Loucy (cell line): ENCODE measurements at regions not wholly inside any gene's neighbourhood (a gene's known extent, or its start where the extent isn't known, plus 50 kb on each side); places are given as distances from the start of the nearest gene placed in this dataset.

Source experiments
- H2AFZ ChIP-seq: fragments of 200-600 bp; sonication (generic); 2 replicates; pipeline ENCODE4 v1.6.0; 2016; ENCODE audit warnings: antibody characterized with exemption, mild to moderate bottlenecking, low read length, moderate library complexity
- H3F3A ChIP-seq: fragments of 200-600 bp; 2 replicates; pipeline ENCODE4 v1.6.0; 2016; ENCODE audit warnings: antibody characterized with exemption, low read depth, mild to moderate bottlenecking
- H3K27me3 ChIP-seq: fragments of 200-600 bp; sonication (generic); 2 replicates; pipeline ENCODE4 v1.6.1; 2014; ENCODE audit warnings: low read length, mild to moderate bottlenecking; ENCODE audit not compliant: insufficient read depth, poor library complexity, severe bottlenecking
- H3K36me3 ChIP-seq: fragments of 200-600 bp; sonication (generic); 2 replicates; pipeline ENCODE4 v1.6.1; 2016; ENCODE audit warnings: low read length; ENCODE audit not compliant: insufficient read depth
- H3K4me1 ChIP-seq: fragments of 200-600 bp; sonication (generic); 2 replicates; pipeline ENCODE4 v1.5.1; 2014; ENCODE audit warnings: low read length, mild to moderate bottlenecking; ENCODE audit not compliant: insufficient read depth, poor library complexity, severe bottlenecking
- H3K4me2 ChIP-seq: fragments of 200-600 bp; sonication (generic); 2 replicates; pipeline ENCODE4 v1.6.0; 2014; ENCODE audit warnings: antibody characterized with exemption, low read length, low read depth, mild to moderate bottlenecking; ENCODE audit not compliant: poor library complexity, severe bottlenecking
- H3K4me3 ChIP-seq: fragments of 200-600 bp; sonication (generic); 2 replicates; pipeline ENCODE4 v1.5.1; 2014; ENCODE audit warnings: low read length, mild to moderate bottlenecking, mixed read lengths; ENCODE audit not compliant: poor library complexity, severe bottlenecking
- H3K79me2 ChIP-seq: fragments of 200-600 bp; sonication (generic); 2 replicates; pipeline ENCODE4 v1.6.1; 2014; ENCODE audit warnings: low read length; ENCODE audit not compliant: insufficient read depth
- H3K9ac ChIP-seq: fragments of 200-600 bp; sonication (generic); 2 replicates; pipeline ENCODE4 v1.6.0; 2014; ENCODE audit warnings: mild to moderate bottlenecking, low read depth, low read length, moderate library complexity; ENCODE audit not compliant: poor library complexity, severe bottlenecking
- H3K9me2 ChIP-seq: fragments of 200-600 bp; sonication (generic); replicated peaks from 2 replicates; pipeline ENCODE4 v1.6.1; 2016; ENCODE audit warnings: low read depth, low read length, mixed read lengths
- H3K9me3 ChIP-seq: fragments of 200-600 bp; sonication (generic); 2 replicates; pipeline ENCODE4 v1.6.1; 2014; ENCODE audit warnings: mild to moderate bottlenecking, antibody characterized with exemption, low read length, low read depth; ENCODE audit not compliant: insufficient read depth
- H4K20me1 ChIP-seq: fragments of 200-600 bp; sonication (generic); 2 replicates; pipeline ENCODE4 v1.6.0; 2014; ENCODE audit warnings: antibody characterized with exemption, low read length, mild to moderate bottlenecking; ENCODE audit not compliant: insufficient read depth, poor library complexity, severe bottlenecking
- CTCF ChIP-seq: fragments of 200-600 bp; sonication (generic); conservative IDR thresholded peaks from 2 replicates; pipeline ENCODE4 v1.5.1; 2014; ENCODE audit warnings: mild to moderate bottlenecking, antibody characterized with exemption, low read length
- EZH2phosphoT487 ChIP-seq: fragments of 200-600 bp; IDR thresholded peaks from 2 replicates; pipeline ENCODE4 v1.6.1; 2018; ENCODE audit warnings: antibody characterized with exemption, mild to moderate bottlenecking, moderate library complexity, borderline replicate concordance

DNA sequence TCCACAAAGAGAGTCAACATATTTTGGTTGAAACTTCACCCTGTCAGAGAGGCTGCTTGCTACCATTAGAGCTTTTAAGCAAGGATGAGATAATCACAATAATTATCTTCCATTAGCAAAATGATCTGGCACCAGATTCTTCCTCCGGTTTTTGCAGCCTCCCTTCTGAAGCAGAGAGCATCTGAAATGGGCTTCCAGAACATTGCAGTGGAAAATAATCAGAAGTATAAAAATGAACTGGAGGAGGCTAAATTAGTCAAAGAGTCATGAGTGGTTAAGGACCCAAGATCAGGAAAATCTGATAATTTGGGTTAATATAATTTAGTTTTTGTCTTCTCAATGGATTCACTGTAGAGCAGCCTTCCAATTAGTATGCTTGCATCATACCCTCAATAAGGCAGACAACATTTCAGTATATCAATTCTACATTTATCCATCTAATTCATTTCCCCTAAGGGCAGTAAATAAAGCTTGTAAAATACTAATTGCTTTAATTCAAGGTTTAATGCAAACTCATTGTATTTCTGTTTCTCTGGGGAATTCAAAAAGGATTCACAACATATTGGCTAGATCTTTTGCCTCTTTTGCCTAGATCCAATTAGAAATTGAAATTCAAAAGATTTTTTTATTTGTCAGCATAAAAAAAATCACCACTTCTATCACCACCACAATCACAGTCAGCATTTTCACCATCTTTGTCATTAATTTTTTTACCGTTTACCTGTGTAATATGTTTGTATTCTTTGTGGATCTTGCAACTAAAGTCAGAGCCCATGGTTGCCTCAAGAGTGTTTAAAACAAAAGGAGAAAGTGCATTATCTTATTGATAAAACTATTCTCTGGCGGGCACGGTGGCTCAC lies 537.2 kb upstream of the DCC start:
- no peaks in the 10 kb centered on the region for H4K20me1 ChIP-seq
- no peaks in the 10 kb centered on the region for H3K9me3 ChIP-seq
- H3F3A ChIP-seq, result no peaks in the 10 kb centered on the region
- H2AFZ ChIP-seq, result no peak overlapping the region
- no peak overlapping the region for H3K4me2 ChIP-seq
- no peaks in the 10 kb centered on the region for H3K79me2 ChIP-seq
- TF ChIP-seq CTCF (no peak), EZH2phosphoT487 (no peak)
- no peak overlapping the region for H3K4me3 ChIP-seq
- H3K9me2 ChIP-seq, result no peaks in the 10 kb centered on the region; the same call in 1 of the 2 replicates
- H3K4me1 ChIP-seq, result no peaks in the 10 kb centered on the region
- H3K36me3 ChIP-seq, result no peaks in the 10 kb centered on the region
- H3K9ac ChIP-seq, result no peak overlapping the region
- no peaks in the 10 kb centered on the region for H3K27me3 ChIP-seq

- Histone ChIP-seq H3K9me3 (no peaks in the 10 kb centered on the region), H3F3A (no peaks in the 10 kb centered on the region), H3K27me3 (no peaks in the 10 kb centered on the region), H3K36me3 (no peaks in the 10 kb centered on the region), H3K9me2 (no peaks in the 10 kb centered on the region; the same call in 1 of the 2 replicates), H2AFZ (no peak overlapping the region), H3K4me2 (no peak overlapping the region), H3K9ac (no peak overlapping the region), H4K20me1 (no peaks in the 10 kb centered on the region), H3K79me2 (no peaks in the 10 kb centered on the region), H3K4me1 (no peaks in the 10 kb centered on the region), H3K4me3 (no peak overlapping the region)
- TF ChIP-seq EZH2phosphoT487 (no peak), CTCF (no peak)
These were observed 532.7 kb upstream of the DCC start for GRCh38 chr18:51807336-51807735.

DNA sequence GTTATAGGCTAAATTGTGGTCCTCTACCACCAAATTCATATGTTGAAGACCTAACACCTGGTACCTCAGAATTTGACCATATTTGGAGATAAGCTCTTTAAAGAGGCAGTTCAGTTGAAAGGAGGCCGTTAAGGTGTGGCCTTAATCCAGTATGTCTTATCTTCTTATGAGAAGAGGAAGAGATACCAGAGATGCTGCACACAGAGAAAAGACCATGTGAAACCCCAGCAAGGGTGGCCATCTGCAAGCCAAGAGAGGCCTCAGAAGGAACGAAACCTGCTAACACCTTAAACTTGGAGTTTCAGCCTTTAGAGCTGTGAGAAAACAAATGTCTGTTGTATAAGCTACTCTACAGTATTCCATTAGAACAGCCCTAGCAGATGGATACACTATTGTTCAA lies 528.1 kb upstream of the DCC start:
- Histone ChIP-seq H3K9me3 (no peaks in the 10 kb centered on the region), H4K20me1 (no peaks in the 10 kb centered on the region), H3K27me3 (no peaks in the 10 kb centered on the region), H3K36me3 (no peaks in the 10 kb centered on the region), H3K4me2 (no peak overlapping the region), H3K9me2 (no peaks in the 10 kb centered on the region), H3K4me3 (no peak overlapping the region), H3K79me2 (no peaks in the 10 kb centered on the region), H3F3A (no peaks in the 10 kb centered on the region), H2AFZ (no peak overlapping the region), H3K4me1 (no peaks in the 10 kb centered on the region), H3K9ac (no peak overlapping the region)
- TF ChIP-seq EZH2phosphoT487 (no peak), CTCF (no peak)
